ENCODE measurements at regions not wholly inside any gene's neighbourhood (a gene's known extent, or its start where the extent isn't known, plus 50 kb on each side); places are given as distances from the start of the nearest gene placed in this dataset.

- TF ChIP-seq EZH2 (IDR thresholded peaks at IDR 0.05; ENCODE audit: borderline replicate concordance, insufficient read depth, low read depth, low read length, poor library complexity, severe bottlenecking): no peak
- TF ChIP-seq CTCF (IDR thresholded peaks at IDR 0.05): no peak
Measured at GRCh38 chr6:168216117-168216516, 103.5 kb downstream of the DACT2 start.
